ENCODE measurements at regions not wholly inside any gene's neighbourhood (a gene's known extent, or its start where the extent isn't known, plus 50 kb on each side); places are given as distances from the start of the nearest gene placed in this dataset.

- TF ChIP-seq CTCF (IDR thresholded peaks at IDR 0.05; ENCODE audit: borderline replicate concordance, extremely low read depth, low read length, poor library complexity, severe bottlenecking) (no peak), EZH2 (IDR thresholded peaks at IDR 0.05; ENCODE audit: borderline replicate concordance, low read depth, low read length, severe bottlenecking) (no peak)
Observed at GRCh38 chr1:102103646-102104045, 106.9 kb upstream of the OLFM3 start.

Data from DND-41 (cell line).